ENCODE measurements at regions not wholly inside any gene's neighbourhood (a gene's known extent, or its start where the extent isn't known, plus 50 kb on each side); places are given as distances from the start of the nearest gene placed in this dataset.

GRCh38 chr3:139095803-139096466, 51.2 kb upstream of the PRR23C start:
- Histone ChIP-seq H3K4me3 (ENCODE audit: extremely low read depth, insufficient read depth, low read length, poor library complexity, severe bottlenecking) (no peak overlapping the region), H3K4me1 (ENCODE audit: control insufficient read depth, insufficient read depth, low read length, poor library complexity, severe bottlenecking) (no peaks in the 10 kb centered on the region), H3K27ac (ENCODE audit: low read depth, low read length, severe bottlenecking) (no peak overlapping the region), H3K36me3 (ENCODE audit: control insufficient read depth, insufficient read depth, low read length) (no peaks in the 10 kb centered on the region), H3K9me3 (ENCODE audit: control insufficient read depth, low read length) (no peaks in the 10 kb centered on the region)
- WGBS, 2 experiments (ENCODE audit: insufficient coverage in 2 of 2): 56 to 66% methylated on average over 3 to 4 of the region's 4 CpGs

GRCh38 chr3:139096670-139097069, 52.0 kb upstream of the PRR23C start:
- Histone ChIP-seq H3K4me3 (ENCODE audit: extremely low read depth, insufficient read depth, low read length, poor library complexity, severe bottlenecking) (no peak overlapping the region), H3K4me1 (ENCODE audit: control insufficient read depth, insufficient read depth, low read length, poor library complexity, severe bottlenecking) (no peaks in the 10 kb centered on the region), H3K36me3 (ENCODE audit: control insufficient read depth, insufficient read depth, low read length) (no peaks in the 10 kb centered on the region), H3K9me3 (ENCODE audit: control insufficient read depth, low read length) (no peaks in the 10 kb centered on the region), H3K27ac (ENCODE audit: low read depth, low read length, severe bottlenecking) (no peak overlapping the region)
- WGBS, 2 experiments (ENCODE audit: insufficient coverage in 2 of 2): no CpG with 5 or more reads among the region's 1 CpG

- Histone ChIP-seq H3K9me3 (ENCODE audit: control insufficient read depth, low read length) (no peaks in the 10 kb centered on the region), H3K36me3 (ENCODE audit: control insufficient read depth, insufficient read depth, low read length) (no peaks in the 10 kb centered on the region), H3K4me1 (ENCODE audit: control insufficient read depth, insufficient read depth, low read length, poor library complexity, severe bottlenecking) (no peaks in the 10 kb centered on the region), H3K4me3 (ENCODE audit: extremely low read depth, insufficient read depth, low read length, poor library complexity, severe bottlenecking) (no peak overlapping the region), H3K27ac (ENCODE audit: low read depth, low read length, severe bottlenecking) (no peak overlapping the region)
- WGBS, 2 experiments (ENCODE audit: insufficient coverage in 2 of 2): no CpG with 5 or more reads among the region's 1 CpG
These were observed 53.7 kb upstream of the PRR23C start for GRCh38 chr3:139098391-139098790.

GRCh38 chr3:139099968-139100817, 55.5 kb upstream of the PRR23C start:
- no peak overlapping the region for H3K4me3 ChIP-seq (ENCODE audit: extremely low read depth, insufficient read depth, low read length, poor library complexity, severe bottlenecking)
- no peaks in the 10 kb centered on the region for H3K4me1 ChIP-seq (ENCODE audit: control insufficient read depth, insufficient read depth, low read length, poor library complexity, severe bottlenecking)
- H3K27ac ChIP-seq (ENCODE audit: low read depth, low read length, severe bottlenecking): no peak overlapping the region
- 88 to 93% methylated on average over 4 to 5 of the region's 5 CpGs for WGBS, 2 experiments (ENCODE audit: insufficient coverage in 2 of 2)
- no peaks in the 10 kb centered on the region for H3K9me3 ChIP-seq (ENCODE audit: control insufficient read depth, low read length)
- H3K36me3 ChIP-seq (ENCODE audit: control insufficient read depth, insufficient read depth, low read length): no peaks in the 10 kb centered on the region

GRCh38 chr3:139100821-139101220, 56.1 kb upstream of the PRR23C start:
- no peaks in the 10 kb centered on the region for H3K36me3 ChIP-seq (ENCODE audit: control insufficient read depth, insufficient read depth, low read length)
- H3K9me3 ChIP-seq (ENCODE audit: control insufficient read depth, low read length): no peaks in the 10 kb centered on the region
- no peak overlapping the region for H3K27ac ChIP-seq (ENCODE audit: low read depth, low read length, severe bottlenecking)
- WGBS, 2 experiments (ENCODE audit: insufficient coverage in 2 of 2): 60% methylated on average over 1 of the region's 1 CpG; no CpG with 5 or more reads in 1 of the 2 experiments
- H3K4me3 ChIP-seq (ENCODE audit: extremely low read depth, insufficient read depth, low read length, poor library complexity, severe bottlenecking): no peak overlapping the region
- H3K4me1 ChIP-seq (ENCODE audit: control insufficient read depth, insufficient read depth, low read length, poor library complexity, severe bottlenecking): no peaks in the 10 kb centered on the region

DNA sequence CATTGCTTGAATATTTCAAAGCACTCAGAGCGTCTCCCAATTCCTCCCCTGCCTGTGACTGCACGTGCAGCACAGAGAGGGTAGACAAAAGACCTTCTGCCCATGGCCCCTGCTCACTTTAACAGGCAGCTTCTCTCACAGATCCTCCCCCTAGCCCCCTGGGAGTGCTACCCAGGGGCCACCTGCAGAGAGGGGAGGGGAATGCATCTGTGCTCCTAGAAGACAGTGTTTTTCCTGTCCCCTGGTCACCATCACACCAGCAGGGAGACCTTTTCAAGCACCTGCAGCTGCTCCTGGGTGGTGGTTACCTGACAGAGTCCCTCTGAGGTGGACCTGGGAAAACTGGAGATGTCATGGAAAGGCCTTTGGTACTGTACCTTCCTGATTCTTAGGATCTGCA, 56.7 kb upstream of the PRR23C start:
- no peaks in the 10 kb centered on the region for H3K4me1 ChIP-seq (ENCODE audit: control insufficient read depth, insufficient read depth, low read length, poor library complexity, severe bottlenecking)
- 35 to 80% methylated on average over 1 to 2 of the region's 2 CpGs for WGBS, 2 experiments (ENCODE audit: insufficient coverage in 2 of 2)
- H3K4me3 ChIP-seq (ENCODE audit: extremely low read depth, insufficient read depth, low read length, poor library complexity, severe bottlenecking): no peak overlapping the region
- H3K9me3 ChIP-seq (ENCODE audit: control insufficient read depth, low read length): no peaks in the 10 kb centered on the region
- no peaks in the 10 kb centered on the region for H3K36me3 ChIP-seq (ENCODE audit: control insufficient read depth, insufficient read depth, low read length)
- H3K27ac ChIP-seq (ENCODE audit: low read depth, low read length, severe bottlenecking): no peak overlapping the region

DNA sequence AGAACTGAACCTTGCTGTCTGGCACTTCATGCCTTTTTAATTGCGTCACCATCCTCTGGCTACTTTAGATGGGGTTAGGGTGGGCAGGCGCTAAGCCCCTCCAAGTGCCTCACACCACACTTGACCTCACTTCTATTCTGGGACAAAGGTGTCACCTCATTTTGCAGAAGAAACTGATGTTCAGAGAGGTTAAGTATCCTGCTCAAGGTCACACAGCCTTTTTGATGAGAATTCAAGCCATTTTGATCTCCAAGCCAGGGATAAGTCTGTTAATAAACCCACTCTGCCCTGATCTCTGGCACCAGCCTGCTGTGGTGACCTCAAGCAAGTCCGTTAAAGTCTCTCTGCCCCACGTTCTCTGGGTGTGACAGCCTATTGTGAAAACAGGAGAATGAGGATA, 58.8 kb upstream of the PRR23C start:
- no peaks in the 10 kb centered on the region for H3K9me3 ChIP-seq (ENCODE audit: control insufficient read depth, low read length)
- H3K27ac ChIP-seq (ENCODE audit: low read depth, low read length, severe bottlenecking): no peak overlapping the region
- H3K4me1 ChIP-seq (ENCODE audit: control insufficient read depth, insufficient read depth, low read length, poor library complexity, severe bottlenecking): no peaks in the 10 kb centered on the region
- no peaks in the 10 kb centered on the region for H3K36me3 ChIP-seq (ENCODE audit: control insufficient read depth, insufficient read depth, low read length)
- WGBS, 2 experiments (ENCODE audit: insufficient coverage in 2 of 2): 100% methylated on average over 1 of the region's 4 CpGs; no CpG with 5 or more reads in 1 of the 2 experiments
- H3K4me3 ChIP-seq (ENCODE audit: extremely low read depth, insufficient read depth, low read length, poor library complexity, severe bottlenecking): no peak overlapping the region

GRCh38 chr3:139104062-139104461, 59.4 kb upstream of the PRR23C start:
- Histone ChIP-seq H3K4me3 (ENCODE audit: extremely low read depth, insufficient read depth, low read length, poor library complexity, severe bottlenecking) (no peak overlapping the region), H3K9me3 (ENCODE audit: control insufficient read depth, low read length) (no peaks in the 10 kb centered on the region), H3K36me3 (ENCODE audit: control insufficient read depth, insufficient read depth, low read length) (no peaks in the 10 kb centered on the region), H3K4me1 (ENCODE audit: control insufficient read depth, insufficient read depth, low read length, poor library complexity, severe bottlenecking) (no peaks in the 10 kb centered on the region), H3K27ac (ENCODE audit: low read depth, low read length, severe bottlenecking) (no peak overlapping the region)
- 92 to 100% methylated on average over 1 to 5 of the region's 5 CpGs for WGBS, 2 experiments (ENCODE audit: insufficient coverage in 2 of 2)

DNA sequence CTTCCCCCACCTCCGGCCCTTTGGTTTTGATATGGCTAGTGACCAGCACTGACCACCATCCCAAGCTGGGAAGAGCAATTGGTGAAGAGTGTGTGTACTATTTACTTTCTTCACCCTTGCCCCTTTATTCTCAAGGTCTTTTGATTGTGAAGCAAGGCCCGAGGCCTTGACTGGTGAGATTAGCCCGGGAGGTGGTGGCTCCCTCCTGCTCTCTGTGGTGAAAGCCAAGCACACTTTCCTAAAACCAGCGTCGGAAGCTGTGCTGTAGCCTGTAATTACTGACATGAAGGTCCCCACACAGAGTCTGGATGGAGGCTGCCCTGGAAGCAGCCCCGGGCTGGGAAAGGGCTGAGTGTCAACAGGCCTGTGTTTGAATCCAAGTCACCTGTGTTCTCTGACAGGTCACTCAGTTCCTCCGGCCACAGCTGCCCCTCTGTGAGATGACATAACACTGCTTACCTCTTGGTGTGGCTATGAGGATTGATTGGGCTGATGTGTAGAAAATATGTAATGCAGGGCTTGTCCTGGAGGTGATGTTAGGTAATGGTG, 60.5 kb upstream of the PRR23C start:
- Histone ChIP-seq H3K9me3 (ENCODE audit: control insufficient read depth, low read length) (no peaks in the 10 kb centered on the region), H3K4me1 (ENCODE audit: control insufficient read depth, insufficient read depth, low read length, poor library complexity, severe bottlenecking) (no peaks in the 10 kb centered on the region), H3K36me3 (ENCODE audit: control insufficient read depth, insufficient read depth, low read length) (no peaks in the 10 kb centered on the region), H3K4me3 (ENCODE audit: extremely low read depth, insufficient read depth, low read length, poor library complexity, severe bottlenecking) (no peak overlapping the region), H3K27ac (ENCODE audit: low read depth, low read length, severe bottlenecking) (no peak overlapping the region)
- 80 to 82% methylated on average over 5 to 6 of the region's 7 CpGs for WGBS, 2 experiments (ENCODE audit: insufficient coverage in 2 of 2)

DNA sequence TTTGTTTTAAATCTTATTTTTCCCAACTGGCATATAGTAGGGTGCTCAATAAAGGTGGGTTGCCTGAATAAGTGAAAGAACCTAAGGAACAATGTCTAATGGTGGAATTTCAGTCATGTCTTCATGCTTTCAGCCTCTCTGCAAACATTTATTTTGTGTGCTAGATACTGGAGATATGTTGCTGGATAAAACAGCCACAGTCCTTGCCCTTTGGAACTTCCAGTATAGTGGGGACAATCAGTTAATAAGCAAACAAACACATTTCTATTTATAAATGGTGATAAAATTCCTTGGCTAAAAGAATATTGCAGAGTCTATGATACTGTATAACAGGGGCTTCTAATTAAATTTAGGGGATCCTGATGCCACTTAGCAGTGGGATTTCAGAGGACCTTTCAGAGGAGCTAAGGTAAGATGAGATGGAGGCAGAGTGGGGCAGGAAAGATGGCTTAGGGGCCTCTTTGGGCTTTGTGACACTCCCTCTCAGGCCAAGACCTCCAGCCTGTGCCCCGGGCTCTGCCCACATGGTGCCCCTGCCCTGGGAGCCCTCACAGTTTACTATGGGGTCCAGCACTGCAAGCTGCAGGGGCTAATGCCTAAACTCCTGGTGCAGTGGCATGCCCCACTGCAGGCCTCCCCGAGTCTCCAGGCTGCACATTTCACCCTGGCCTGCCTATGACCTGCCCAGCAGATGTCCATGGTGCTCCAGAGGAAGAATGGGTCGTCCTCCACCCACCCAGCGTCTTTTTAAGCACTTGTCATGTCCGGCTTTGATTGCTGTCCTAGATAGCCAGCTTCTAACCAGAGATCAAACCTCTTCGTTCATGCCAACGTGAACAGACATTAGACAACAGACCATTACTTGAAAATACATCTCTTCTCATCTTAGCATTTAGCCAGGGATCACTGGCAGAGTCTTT, 61.6 kb upstream of the PRR23C start:
- no peak overlapping the region for H3K27ac ChIP-seq (ENCODE audit: low read depth, low read length, severe bottlenecking)
- 88% methylated on average over 6 to 7 of the region's 7 CpGs for WGBS, 2 experiments (ENCODE audit: insufficient coverage in 2 of 2)
- no peaks in the 10 kb centered on the region for H3K9me3 ChIP-seq (ENCODE audit: control insufficient read depth, low read length)
- no peak overlapping the region for H3K4me3 ChIP-seq (ENCODE audit: extremely low read depth, insufficient read depth, low read length, poor library complexity, severe bottlenecking)
- H3K36me3 ChIP-seq (ENCODE audit: control insufficient read depth, insufficient read depth, low read length): no peaks in the 10 kb centered on the region
- H3K4me1 ChIP-seq (ENCODE audit: control insufficient read depth, insufficient read depth, low read length, poor library complexity, severe bottlenecking): no peaks in the 10 kb centered on the region
